Liver (tissue), 8 donors: ENCODE measurements at regions not wholly inside any gene's neighbourhood (a gene's known extent, or its start where the extent isn't known, plus 50 kb on each side); places are given as distances from the start of the nearest gene placed in this dataset.
A peak's percentile ranks its signal among the peaks of the same experiment; 100 is the strongest.

Experiments
- DNase-seq: peaks from one replicate; pipeline ENCODE4 v3.0.0-alpha.2; 2017; ENCODE audit warnings: low spot score
- H3K27ac ChIP-seq, 2 donors: one replicate each; pipeline ENCODE4 v1.7.0; 2013; ENCODE audit warnings: inconsistent platforms in 2 of 2, low read length in 2 of 2, control low read depth in 1 of 2, low read depth in 1 of 2, mild to moderate bottlenecking in 1 of 2
- H3K27me3 ChIP-seq, 4 donors: one replicate each; pipeline versions ENCODE4 v1.6.1 to v1.7.0; 2013; ENCODE audit warnings: low read length in 3 of 4, inconsistent platforms in 1 of 4, mild to moderate bottlenecking in 1 of 4, moderate library complexity in 1 of 4; ENCODE audit not compliant: control insufficient read depth in 4 of 4, insufficient read depth in 4 of 4
- H3K36me3 ChIP-seq, 4 donors: one replicate each; pipeline versions ENCODE4 v1.6.1 to v1.7.0; 2013; ENCODE audit warnings: low read length in 3 of 4, mild to moderate bottlenecking in 3 of 4, low read depth in 1 of 4, moderate library complexity in 1 of 4; ENCODE audit not compliant: control insufficient read depth in 4 of 4, insufficient read depth in 3 of 4
- H3K4me1 ChIP-seq, 4 donors: one replicate each; pipeline versions ENCODE4 v1.6.1 to v1.7.0; 2013; ENCODE audit warnings: low read length in 3 of 4, mild to moderate bottlenecking in 3 of 4, moderate library complexity in 1 of 4; ENCODE audit not compliant: control insufficient read depth in 4 of 4, insufficient read depth in 4 of 4
- H3K4me3 ChIP-seq, 3 donors: one replicate each; pipeline versions ENCODE4 v1.6.1 to v1.7.0; 2013; ENCODE audit warnings: low read length in 3 of 3, control low read depth in 1 of 3, low read depth in 1 of 3, mild to moderate bottlenecking in 1 of 3
- H3K9ac ChIP-seq, 2 donors: one replicate each; pipeline ENCODE4 v1.7.0; 2013; ENCODE audit warnings: low read length in 2 of 2, mild to moderate bottlenecking in 2 of 2, moderate library complexity in 2 of 2, control low read depth in 1 of 2, low read depth in 1 of 2
- H3K9me3 ChIP-seq, 4 donors: one replicate each; pipeline versions ENCODE4 v1.6.1 to v1.7.0; 2013; ENCODE audit warnings: low read length in 3 of 4; ENCODE audit not compliant: control insufficient read depth in 4 of 4
- EGR1 ChIP-seq, 2 donors: IDR thresholded peaks; 2 replicates each; pipeline ENCODE4 v1.6.1; 2016 to 2018; ENCODE audit warnings: antibody characterized with exemption in 2 of 2, low read depth in 2 of 2
- FOXA1 ChIP-seq: IDR thresholded peaks from 2 replicates; pipeline ENCODE4 v1.6.1; 2016; ENCODE audit warnings: antibody characterized with exemption
- FOXA2 ChIP-seq: IDR thresholded peaks from 2 replicates; pipeline ENCODE4 v1.6.1; 2016; ENCODE audit warnings: antibody characterized with exemption
- GABPA ChIP-seq, 2 donors: IDR thresholded peaks in 1 of 2; conservative IDR thresholded peaks in 1 of 2; 2 replicates each; pipeline ENCODE4 v1.6.1; 2016; ENCODE audit warnings: antibody characterized with exemption in 2 of 2, mild to moderate bottlenecking in 1 of 2, moderate library complexity in 1 of 2
- HNF4A ChIP-seq, 2 donors: conservative IDR thresholded peaks; 2 replicates each; pipeline ENCODE4 v1.6.1; 2016; ENCODE audit warnings: antibody characterized with exemption in 2 of 2, mild to moderate bottlenecking in 2 of 2
- HNF4G ChIP-seq: IDR thresholded peaks from 2 replicates; pipeline ENCODE4 v1.6.1; 2016; ENCODE audit warnings: antibody characterized with exemption
- JUND ChIP-seq, 2 donors: IDR thresholded peaks; 2 replicates each; pipeline ENCODE4 v1.6.1; 2016; ENCODE audit warnings: antibody characterized with exemption in 2 of 2
- NR2F2 ChIP-seq: IDR thresholded peaks from 2 replicates; pipeline ENCODE4 v1.6.1; 2016; ENCODE audit warnings: antibody characterized with exemption
- RAD21 ChIP-seq, 2 donors: IDR thresholded peaks; 2 replicates each; pipeline ENCODE4 v1.6.1; 2016; ENCODE audit warnings: antibody characterized with exemption in 2 of 2, mild to moderate bottlenecking in 2 of 2
- RXRA ChIP-seq, 2 donors: IDR thresholded peaks; 2 replicates each; pipeline ENCODE4 v1.6.1; 2017 to 2018; ENCODE audit warnings: antibody characterized with exemption in 2 of 2, mild to moderate bottlenecking in 1 of 2
- SP1 ChIP-seq: IDR thresholded peaks from 2 replicates; pipeline ENCODE4 v1.6.1; 2018; ENCODE audit warnings: antibody characterized with exemption, mild to moderate bottlenecking
- TAF1 ChIP-seq: conservative IDR thresholded peaks from 2 replicates; pipeline ENCODE4 v1.6.1; 2016; ENCODE audit warnings: antibody characterized with exemption, mild to moderate bottlenecking
- YY1 ChIP-seq: IDR thresholded peaks from 2 replicates; pipeline ENCODE4 v1.6.1; 2016; ENCODE audit warnings: antibody characterized with exemption, mild to moderate bottlenecking
- WGBS: extraction: QIAGEN DNeasy Blood & Tissue Kit; methylation state at CpG from one replicate; pipeline ENCODE4 v1.1.7; 2013; 5-methylcytosine and 5-hydroxymethylcytosine counted together
- TF ChIP-seq, protein P1 (sequence below): IDR thresholded peaks from 2 replicates; pipeline ENCODE4 v1.6.1; 2016; ENCODE audit warnings: antibody characterized with exemption
- TF ChIP-seq, protein P2 (sequence below): IDR thresholded peaks from 2 replicates; pipeline ENCODE4 v1.6.1; 2016; ENCODE audit warnings: antibody characterized with exemption, mild to moderate bottlenecking
- TF ChIP-seq, protein P3 (sequence below): fragments of 150-350 bp; IDR thresholded peaks from 2 replicates; pipeline ENCODE4 v1.5.1; 2017; ENCODE audit warnings: improper control_type of control experiment, low read depth, low read length; ENCODE audit not compliant: missing input control
- TF ChIP-seq, protein P4 (sequence below): IDR thresholded peaks from 2 replicates; pipeline ENCODE4 v1.6.1; 2016; ENCODE audit warnings: antibody characterized with exemption
- donor health status: healthy.
- donor health status: healthy.
- donor health status: healthy.
- donor health status: healthy.
- donor health status: healthy.

DNA sequence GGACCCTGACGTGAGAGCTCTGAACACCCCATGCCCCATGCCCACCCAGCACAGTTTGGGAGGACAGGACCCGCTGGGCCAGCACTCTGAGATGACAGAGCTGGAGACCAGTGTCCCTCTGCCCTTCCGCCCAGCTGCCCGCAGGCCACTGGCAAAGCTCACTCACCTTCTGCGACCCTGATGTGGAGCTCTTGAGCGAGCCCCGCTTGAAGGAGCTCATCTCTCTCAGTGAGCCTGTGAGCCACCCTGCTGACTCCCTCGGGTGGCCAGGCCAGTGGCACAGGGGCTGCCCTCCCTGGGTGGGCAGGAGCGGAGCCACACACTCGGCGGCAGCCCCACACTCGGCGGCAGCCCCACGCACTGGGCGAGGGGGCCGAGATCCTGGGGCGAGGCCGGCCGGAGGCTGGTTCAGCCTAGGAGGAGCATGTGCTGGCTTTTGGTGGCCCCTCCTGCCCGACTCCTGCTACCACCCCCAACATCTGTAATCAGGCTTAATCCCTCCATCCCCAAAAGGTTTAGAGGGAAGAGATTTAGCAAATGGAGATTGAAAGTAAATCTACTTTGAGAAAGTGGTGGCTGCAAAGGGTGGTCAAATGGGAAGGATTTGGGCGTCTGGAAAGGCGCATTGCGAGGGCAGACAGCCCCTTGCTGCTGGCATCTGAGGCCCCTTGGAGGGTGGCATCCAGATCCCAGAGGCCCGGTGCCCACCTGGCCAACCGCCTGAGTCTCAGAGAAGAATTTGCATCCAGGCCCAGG lies 59.4 kb upstream of the TRPM1 start:
- Histone ChIP-seq H3K27ac (peak overlapping the region in 1 of 2 donors; percentile 96), H3K4me1 (peaks cover 10 to 70% (median 49%) of the 10 kb centered on the region in 4 donors), H3K9ac (no peak overlapping the region), H3K9me3 (no peaks in the 10 kb centered on the region), H3K27me3 (no peaks in the 10 kb centered on the region), H3K36me3 (no peaks in the 10 kb centered on the region), H3K4me3 (no peak overlapping the region)
- no peak for DNase-seq
- TF ChIP-seq JUND (IDR thresholded peaks at IDR 0.05) (no peak), HNF4G (no peak), GABPA (IDR thresholded peaks at IDR 0.05 in 1 of 2, conservative IDR thresholded peaks at IDR 0.05 in 1 of 2) (no peak), YY1 (no peak), SP1 (no peak), FOXA1 (no peak), EGR1 (IDR thresholded peaks at IDR 0.05; ENCODE audit: low read depth in 2 of 2) (no peak)
- TF ChIP-seq, protein P1, sequence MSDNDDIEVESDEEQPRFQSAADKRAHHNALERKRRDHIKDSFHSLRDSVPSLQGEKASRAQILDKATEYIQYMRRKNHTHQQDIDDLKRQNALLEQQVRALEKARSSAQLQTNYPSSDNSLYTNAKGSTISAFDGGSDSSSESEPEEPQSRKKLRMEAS, result no peak
- TF ChIP-seq, protein P2, sequence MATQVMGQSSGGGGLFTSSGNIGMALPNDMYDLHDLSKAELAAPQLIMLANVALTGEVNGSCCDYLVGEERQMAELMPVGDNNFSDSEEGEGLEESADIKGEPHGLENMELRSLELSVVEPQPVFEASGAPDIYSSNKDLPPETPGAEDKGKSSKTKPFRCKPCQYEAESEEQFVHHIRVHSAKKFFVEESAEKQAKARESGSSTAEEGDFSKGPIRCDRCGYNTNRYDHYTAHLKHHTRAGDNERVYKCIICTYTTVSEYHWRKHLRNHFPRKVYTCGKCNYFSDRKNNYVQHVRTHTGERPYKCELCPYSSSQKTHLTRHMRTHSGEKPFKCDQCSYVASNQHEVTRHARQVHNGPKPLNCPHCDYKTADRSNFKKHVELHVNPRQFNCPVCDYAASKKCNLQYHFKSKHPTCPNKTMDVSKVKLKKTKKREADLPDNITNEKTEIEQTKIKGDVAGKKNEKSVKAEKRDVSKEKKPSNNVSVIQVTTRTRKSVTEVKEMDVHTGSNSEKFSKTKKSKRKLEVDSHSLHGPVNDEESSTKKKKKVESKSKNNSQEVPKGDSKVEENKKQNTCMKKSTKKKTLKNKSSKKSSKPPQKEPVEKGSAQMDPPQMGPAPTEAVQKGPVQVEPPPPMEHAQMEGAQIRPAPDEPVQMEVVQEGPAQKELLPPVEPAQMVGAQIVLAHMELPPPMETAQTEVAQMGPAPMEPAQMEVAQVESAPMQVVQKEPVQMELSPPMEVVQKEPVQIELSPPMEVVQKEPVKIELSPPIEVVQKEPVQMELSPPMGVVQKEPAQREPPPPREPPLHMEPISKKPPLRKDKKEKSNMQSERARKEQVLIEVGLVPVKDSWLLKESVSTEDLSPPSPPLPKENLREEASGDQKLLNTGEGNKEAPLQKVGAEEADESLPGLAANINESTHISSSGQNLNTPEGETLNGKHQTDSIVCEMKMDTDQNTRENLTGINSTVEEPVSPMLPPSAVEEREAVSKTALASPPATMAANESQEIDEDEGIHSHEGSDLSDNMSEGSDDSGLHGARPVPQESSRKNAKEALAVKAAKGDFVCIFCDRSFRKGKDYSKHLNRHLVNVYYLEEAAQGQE, result no peak
- TF ChIP-seq, protein P3, sequence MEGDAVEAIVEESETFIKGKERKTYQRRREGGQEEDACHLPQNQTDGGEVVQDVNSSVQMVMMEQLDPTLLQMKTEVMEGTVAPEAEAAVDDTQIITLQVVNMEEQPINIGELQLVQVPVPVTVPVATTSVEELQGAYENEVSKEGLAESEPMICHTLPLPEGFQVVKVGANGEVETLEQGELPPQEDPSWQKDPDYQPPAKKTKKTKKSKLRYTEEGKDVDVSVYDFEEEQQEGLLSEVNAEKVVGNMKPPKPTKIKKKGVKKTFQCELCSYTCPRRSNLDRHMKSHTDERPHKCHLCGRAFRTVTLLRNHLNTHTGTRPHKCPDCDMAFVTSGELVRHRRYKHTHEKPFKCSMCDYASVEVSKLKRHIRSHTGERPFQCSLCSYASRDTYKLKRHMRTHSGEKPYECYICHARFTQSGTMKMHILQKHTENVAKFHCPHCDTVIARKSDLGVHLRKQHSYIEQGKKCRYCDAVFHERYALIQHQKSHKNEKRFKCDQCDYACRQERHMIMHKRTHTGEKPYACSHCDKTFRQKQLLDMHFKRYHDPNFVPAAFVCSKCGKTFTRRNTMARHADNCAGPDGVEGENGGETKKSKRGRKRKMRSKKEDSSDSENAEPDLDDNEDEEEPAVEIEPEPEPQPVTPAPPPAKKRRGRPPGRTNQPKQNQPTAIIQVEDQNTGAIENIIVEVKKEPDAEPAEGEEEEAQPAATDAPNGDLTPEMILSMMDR, result no peak
- WGBS, result 95% methylated on average over 25 of the region's 25 CpGs

DNA sequence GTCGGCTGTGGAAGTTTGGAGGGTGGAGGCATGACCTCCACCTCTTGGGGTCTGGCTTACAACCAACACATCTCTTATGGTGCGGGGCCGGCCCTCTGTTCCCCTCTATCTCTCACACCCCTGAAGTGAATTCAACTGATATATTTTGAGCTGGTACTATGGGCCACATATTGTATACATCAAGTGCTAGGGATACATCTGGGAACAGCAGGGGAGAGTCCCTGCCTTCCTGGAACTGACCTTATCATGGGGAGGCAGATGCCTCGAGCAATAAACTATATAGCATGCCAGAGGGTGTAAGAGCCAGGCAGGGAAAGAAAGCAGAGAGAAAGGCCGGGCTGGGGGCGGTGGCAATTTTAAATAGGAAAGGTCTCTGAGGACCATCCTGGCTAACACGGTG lies 60.4 kb upstream of the TRPM1 start:
- no peaks in the 10 kb centered on the region for H3K36me3 ChIP-seq
- H3K9me3 ChIP-seq, result no peaks in the 10 kb centered on the region
- 95% methylated on average over 7 of the region's 7 CpGs for WGBS
- no peak for DNase-seq
- H3K4me3 ChIP-seq, result no peak overlapping the region
- H3K4me1 ChIP-seq, result peaks cover 10 to 64% (median 48%) of the 10 kb centered on the region in 4 donors
- no peak overlapping the region for H3K27ac ChIP-seq
- no peaks in the 10 kb centered on the region for H3K27me3 ChIP-seq
- no peak overlapping the region for H3K9ac ChIP-seq
- TF ChIP-seq, protein P2, result no peak
- TF ChIP-seq JUND (IDR thresholded peaks at IDR 0.05) (no peak), TAF1 (no peak), HNF4A (conservative IDR thresholded peaks at IDR 0.05) (no peak), EGR1 (IDR thresholded peaks at IDR 0.05; ENCODE audit: low read depth in 2 of 2) (no peak), SP1 (no peak), NR2F2 (no peak), HNF4G (no peak), RAD21 (IDR thresholded peaks at IDR 0.05) (no peak), GABPA (IDR thresholded peaks at IDR 0.05 in 1 of 2, conservative IDR thresholded peaks at IDR 0.05 in 1 of 2) (no peak), RXRA (IDR thresholded peaks at IDR 0.05) (no peak), FOXA2 (no peak)
- TF ChIP-seq, protein P3, result no peak
- TF ChIP-seq, protein P4, sequence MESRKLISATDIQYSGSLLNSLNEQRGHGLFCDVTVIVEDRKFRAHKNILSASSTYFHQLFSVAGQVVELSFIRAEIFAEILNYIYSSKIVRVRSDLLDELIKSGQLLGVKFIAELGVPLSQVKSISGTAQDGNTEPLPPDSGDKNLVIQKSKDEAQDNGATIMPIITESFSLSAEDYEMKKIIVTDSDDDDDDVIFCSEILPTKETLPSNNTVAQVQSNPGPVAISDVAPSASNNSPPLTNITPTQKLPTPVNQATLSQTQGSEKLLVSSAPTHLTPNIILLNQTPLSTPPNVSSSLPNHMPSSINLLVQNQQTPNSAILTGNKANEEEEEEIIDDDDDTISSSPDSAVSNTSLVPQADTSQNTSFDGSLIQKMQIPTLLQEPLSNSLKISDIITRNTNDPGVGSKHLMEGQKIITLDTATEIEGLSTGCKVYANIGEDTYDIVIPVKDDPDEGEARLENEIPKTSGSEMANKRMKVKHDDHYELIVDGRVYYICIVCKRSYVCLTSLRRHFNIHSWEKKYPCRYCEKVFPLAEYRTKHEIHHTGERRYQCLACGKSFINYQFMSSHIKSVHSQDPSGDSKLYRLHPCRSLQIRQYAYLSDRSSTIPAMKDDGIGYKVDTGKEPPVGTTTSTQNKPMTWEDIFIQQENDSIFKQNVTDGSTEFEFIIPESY, result no peak
